ENCODE measurements at regions not wholly inside any gene's neighbourhood (a gene's known extent, or its start where the extent isn't known, plus 50 kb on each side); places are given as distances from the start of the nearest gene placed in this dataset.

DNA sequence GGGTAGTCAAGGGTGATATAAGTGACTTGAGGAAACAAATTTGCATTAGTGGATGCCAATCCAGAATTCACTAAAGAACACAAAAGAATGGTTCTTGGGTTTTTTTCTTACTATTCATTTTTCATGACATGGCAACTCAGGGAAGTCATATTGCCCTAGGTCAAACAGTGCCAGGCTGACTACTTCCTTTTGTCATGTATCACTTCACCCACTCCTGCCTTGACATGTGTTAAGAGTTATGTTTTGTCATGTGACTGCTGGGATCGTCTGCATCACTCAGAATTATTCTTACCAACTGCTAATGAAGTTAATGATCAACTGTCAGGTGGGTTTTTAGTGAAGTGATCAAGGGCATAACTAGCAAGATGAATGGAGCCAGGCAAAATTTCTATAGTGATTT lies 74.2 kb downstream of the PRORP start:
- H3K9me3 ChIP-seq, result no peaks in the 10 kb centered on the region
- no peak overlapping the region for H3K27ac ChIP-seq
- no peaks in the 10 kb centered on the region for H3K4me1 ChIP-seq
- TF ChIP-seq POLR2AphosphoS5 (IDR thresholded peaks at IDR 0.05) (no peak), POLR2A (IDR thresholded peaks at IDR 0.05) (no peak), CTCF (IDR thresholded peaks at IDR 0.05) (no peak)
- no peaks in the 10 kb centered on the region for H3K27me3 ChIP-seq
- no peaks in the 10 kb centered on the region for H3K36me3 ChIP-seq
- DNase-seq (ENCODE audit: low spot score in 2 of 2), result no peak
- H3K4me3 ChIP-seq, result no peak overlapping the region
- intact Hi-C loops (cut with DNase I; ENCODE audit: low total_unique reads), result no loop called here

GRCh38 chr14:35197015-35197414 lies 74.7 kb downstream of the PRORP start:
- Histone ChIP-seq H3K36me3 (no peaks in the 10 kb centered on the region), H3K9me3 (no peaks in the 10 kb centered on the region), H3K27me3 (no peaks in the 10 kb centered on the region), H3K4me1 (no peaks in the 10 kb centered on the region), H3K4me3 (no peak overlapping the region), H3K27ac (no peak overlapping the region)
- intact Hi-C loops (cut with DNase I; ENCODE audit: low total_unique reads), result no loop called here
- DNase-seq (ENCODE audit: low spot score in 2 of 2), result no peak
- TF ChIP-seq POLR2A (IDR thresholded peaks at IDR 0.05), result no peak
- TF ChIP-seq POLR2AphosphoS5 (IDR thresholded peaks at IDR 0.05), result no peak
- no peak for TF ChIP-seq CTCF (IDR thresholded peaks at IDR 0.05)

GRCh38 chr14:35201066-35201465 lies 78.7 kb downstream of the PRORP start:
- intact Hi-C loops (cut with DNase I; ENCODE audit: low total_unique reads), result no loop called here
- DNase-seq (ENCODE audit: low spot score in 2 of 2), result no peak
- Histone ChIP-seq H3K4me1 (no peaks in the 10 kb centered on the region), H3K9me3 (no peaks in the 10 kb centered on the region), H3K36me3 (no peaks in the 10 kb centered on the region), H3K4me3 (no peak overlapping the region), H3K27me3 (no peaks in the 10 kb centered on the region), H3K27ac (no peak overlapping the region)
- TF ChIP-seq POLR2A (IDR thresholded peaks at IDR 0.05) (no peak), CTCF (IDR thresholded peaks at IDR 0.05) (no peak), POLR2AphosphoS5 (IDR thresholded peaks at IDR 0.05) (no peak)

DNA sequence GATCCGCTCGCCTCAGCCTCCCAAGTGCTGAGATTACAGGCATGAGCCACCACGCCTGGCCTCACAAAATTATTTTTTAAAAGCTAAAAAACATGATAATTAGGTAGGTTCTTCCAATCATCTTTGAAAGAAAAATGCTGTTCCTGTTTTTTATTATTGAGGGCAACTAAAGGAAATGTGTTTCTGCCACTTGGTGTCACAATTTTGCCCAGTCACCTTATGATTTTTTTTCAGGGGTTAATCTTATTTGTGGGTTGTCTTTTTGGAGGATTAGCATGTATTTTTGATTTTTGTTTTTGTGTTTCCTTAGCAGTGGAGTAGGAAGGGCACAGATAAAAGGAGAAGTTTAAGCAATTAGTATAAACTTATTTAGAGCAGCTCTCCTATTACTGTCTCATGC lies 79.8 kb downstream of the PRORP start:
- Histone ChIP-seq H3K4me1 (no peaks in the 10 kb centered on the region), H3K9me3 (no peaks in the 10 kb centered on the region), H3K4me3 (no peak overlapping the region), H3K27ac (no peak overlapping the region), H3K27me3 (no peaks in the 10 kb centered on the region), H3K36me3 (no peaks in the 10 kb centered on the region)
- no peak for DNase-seq (ENCODE audit: low spot score in 2 of 2)
- intact Hi-C loops (cut with DNase I; ENCODE audit: low total_unique reads), result no loop called here
- no peak for TF ChIP-seq POLR2A (IDR thresholded peaks at IDR 0.05)
- TF ChIP-seq POLR2AphosphoS5 (IDR thresholded peaks at IDR 0.05), result no peak
- TF ChIP-seq CTCF (IDR thresholded peaks at IDR 0.05), result no peak

DNA sequence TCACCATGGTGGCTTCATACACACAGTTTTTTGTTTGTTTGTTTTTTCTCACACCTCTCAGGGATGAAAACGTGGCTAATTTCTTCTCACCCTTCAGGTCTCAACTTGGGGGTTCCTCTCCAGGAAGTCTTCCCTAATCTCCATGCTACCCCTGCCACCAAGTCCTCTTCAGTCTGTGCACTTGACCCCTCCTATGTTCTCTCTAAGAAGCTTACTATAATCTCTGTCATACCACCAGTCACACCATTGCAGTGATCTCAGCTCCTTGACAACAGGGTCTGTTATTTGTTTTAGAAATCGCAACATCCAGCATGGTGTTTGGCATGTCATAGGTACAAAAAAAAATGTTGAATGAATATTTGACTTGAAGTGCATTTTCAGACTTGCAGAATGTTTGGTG lies 83.4 kb downstream of the PRORP start:
- no peak overlapping the region for H3K4me3 ChIP-seq
- no peak for DNase-seq (ENCODE audit: low spot score in 2 of 2)
- no peak overlapping the region for H3K27ac ChIP-seq
- TF ChIP-seq POLR2AphosphoS5 (IDR thresholded peaks at IDR 0.05), result no peak
- no peak for TF ChIP-seq POLR2A (IDR thresholded peaks at IDR 0.05)
- TF ChIP-seq CTCF (IDR thresholded peaks at IDR 0.05), result no peak
- H3K36me3 ChIP-seq, result no peaks in the 10 kb centered on the region
- H3K9me3 ChIP-seq, result no peaks in the 10 kb centered on the region
- intact Hi-C loops (cut with DNase I; ENCODE audit: low total_unique reads), result no loop called here
- H3K4me1 ChIP-seq, result no peaks in the 10 kb centered on the region
- H3K27me3 ChIP-seq, result no peaks in the 10 kb centered on the region

Measured in breast epithelium (tissue), 4 donors.